H1 (cell line): ENCODE measurements at regions not wholly inside any gene's neighbourhood (a gene's known extent, or its start where the extent isn't known, plus 50 kb on each side); places are given as distances from the start of the nearest gene placed in this dataset.

Experiments
- CTCF ChIA-PET: fragments of 300-600 bp; sonication (Branson Sonifier 250); formaldehyde crosslinking; loops from one replicate; lab custom pipeline; 2021; ENCODE audit not compliant: partially characterized antibody; lab: Charles Lee
- POLR2A ChIA-PET: fragments of 300-600 bp; sonication (Branson Sonifier 250); formaldehyde crosslinking; loops from one replicate; lab custom pipeline; 2021; ENCODE audit warnings: inconsistent platforms; ENCODE audit not compliant: partially characterized antibody; lab: Charles Lee
- DNase-seq, 2 experiments: peaks; one replicate each; pipeline versions ENCODE4 v3.0.0 to v3.0.0-alpha.2; 2010 to 2022; ENCODE audit warnings: low spot score in 2 of 2, low read depth in 1 of 2, mixed read lengths in 1 of 2
- FAIRE-seq: peaks from 2 replicates; lab custom pipeline; 2011; peaks lifted over from hg19 to GRCh38; lab: Jason Lieb, UNC
- H2AFZ ChIP-seq: 2 replicates; pipeline ENCODE4 v1.8.1; 2012; ENCODE audit warnings: low read length, inconsistent platforms
- H2AK5ac ChIP-seq: 2 replicates; pipeline ENCODE4 v1.6.1; 2013; ENCODE audit warnings: low read depth, low read length
- H2BK120ac ChIP-seq: replicated peaks from 2 replicates; pipeline ENCODE3; 2013; ENCODE audit warnings: low read depth, low read length, inconsistent platforms
- H2BK12ac ChIP-seq: 2 replicates; pipeline ENCODE4 v1.6.1; 2013; ENCODE audit warnings: low read depth, low read length
- H2BK15ac ChIP-seq: 2 replicates; pipeline ENCODE4 v1.6.1; 2013; ENCODE audit warnings: low read length
- H2BK20ac ChIP-seq: 2 replicates; pipeline ENCODE4 v1.6.1; 2013; ENCODE audit warnings: low read length
- H2BK5ac ChIP-seq: 2 replicates; pipeline ENCODE4 v1.6.1; 2013; ENCODE audit warnings: low read depth, low read length
- H3K14ac ChIP-seq: 2 replicates; pipeline ENCODE4 v1.6.1; 2013; ENCODE audit warnings: inconsistent platforms; ENCODE audit not compliant: insufficient read length
- H3K18ac ChIP-seq: 2 replicates; pipeline ENCODE4 v1.6.1; 2013; ENCODE audit warnings: low read length; ENCODE audit errors: extremely low read depth
- H3K23ac ChIP-seq: 2 replicates; pipeline ENCODE4 v1.6.1; 2013; ENCODE audit warnings: inconsistent platforms; ENCODE audit not compliant: insufficient read length
- H3K23me2 ChIP-seq: 2 replicates; pipeline ENCODE4 v1.6.1; 2013; ENCODE audit warnings: low read depth, low read length
- H3K27ac ChIP-seq: 2 replicates; pipeline ENCODE4 v1.6.1; 2011; ENCODE audit warnings: low read depth, low read length, inconsistent platforms
- H3K27me3 ChIP-seq, 4 experiments: replicated peaks in 1 of 4; 1 replicate in 1 of 4; 2 replicates in 3 of 4; pipeline versions ENCODE4 v1.6.1 to v1.8.1; 2011 to 2013; ENCODE audit warnings: low read length in 3 of 4, mild to moderate bottlenecking in 3 of 4, inconsistent platforms in 2 of 4, mixed read lengths in 2 of 4, moderate library complexity in 1 of 4; ENCODE audit not compliant: control insufficient read depth in 3 of 4, insufficient read depth in 3 of 4; ENCODE audit errors: extremely low read depth in 1 of 4
- H3K36me3 ChIP-seq, 4 experiments: 2 replicates each; pipeline versions ENCODE4 v1.6.1 to v1.8.1; 2011 to 2013; ENCODE audit warnings: mild to moderate bottlenecking in 4 of 4, low read length in 3 of 4, moderate library complexity in 2 of 4, control low read depth in 1 of 4, inconsistent platforms in 1 of 4; ENCODE audit not compliant: insufficient read depth in 4 of 4, control insufficient read depth in 2 of 4
- H3K4ac ChIP-seq: replicated peaks from 2 replicates; pipeline ENCODE3; 2013; ENCODE audit warnings: low read length, low read depth, mixed read lengths, inconsistent platforms; ENCODE audit not compliant: insufficient read length
- H3K4me1 ChIP-seq, 4 experiments: replicated peaks in 1 of 4; 1 replicate in 1 of 4; 2 replicates in 3 of 4; pipeline versions ENCODE4 v1.6.1 to v1.8.1; 2011 to 2013; ENCODE audit warnings: low read length in 3 of 4, inconsistent platforms in 2 of 4, mixed read lengths in 1 of 4; ENCODE audit not compliant: insufficient read depth in 4 of 4, control insufficient read depth in 3 of 4
- H3K4me2 ChIP-seq, 2 experiments: 2 replicates each; pipeline versions ENCODE4 v1.6.1 to v1.8.1; 2011 to 2013; ENCODE audit warnings: low read depth in 2 of 2, low read length in 2 of 2, control low read depth in 1 of 2, inconsistent platforms in 1 of 2, mild to moderate bottlenecking in 1 of 2; ENCODE audit not compliant: insufficient read depth in 1 of 2
- H3K4me3 ChIP-seq, 4 experiments: fragments of 200-600, 300-600 bp in 1 of 4; sonication (generic), shearing (Covaris generic), sonication (Bioruptor Twin) in 1 of 4; 2 replicates each; pipeline versions ENCODE4 v1.5.1 to v1.8.1; 2011 to 2016; ENCODE audit warnings: low read length in 4 of 4, low read depth in 3 of 4, control low read depth in 2 of 4, inconsistent platforms in 2 of 4, mild to moderate bottlenecking in 2 of 4, mixed read lengths in 1 of 4, moderate library complexity in 1 of 4; ENCODE audit not compliant: insufficient read depth in 2 of 4; ENCODE audit errors: extremely low read depth in 1 of 4
- H3K56ac ChIP-seq: replicated peaks from 2 replicates; pipeline ENCODE3; 2013; ENCODE audit warnings: low read depth, mild to moderate bottlenecking, mixed read lengths, low read length, inconsistent platforms; ENCODE audit not compliant: insufficient read length
- H3K79me1 ChIP-seq: 2 replicates; pipeline ENCODE4 v1.6.1; 2013; ENCODE audit warnings: low read depth, low read length, control low read depth
- H3K79me2 ChIP-seq, 2 experiments: 2 replicates each; pipeline versions ENCODE4 v1.6.1 to v1.8.1; 2012 to 2013; ENCODE audit warnings: low read length in 2 of 2, mild to moderate bottlenecking in 2 of 2, inconsistent platforms in 1 of 2; ENCODE audit not compliant: insufficient read depth in 2 of 2, control insufficient read depth in 1 of 2
- H3K9ac ChIP-seq, 4 experiments: replicated peaks in 1 of 4; 1 replicate in 1 of 4; 2 replicates in 3 of 4; pipeline versions ENCODE4 v1.6.1 to v1.8.1; 2011 to 2013; ENCODE audit warnings: low read depth in 3 of 4, low read length in 3 of 4, control low read depth in 2 of 4, mild to moderate bottlenecking in 2 of 4, moderate library complexity in 2 of 4, inconsistent platforms in 1 of 4; ENCODE audit errors: extremely low read depth in 1 of 4
- H3K9me3 ChIP-seq, 2 experiments: 2 replicates each; pipeline versions ENCODE4 v1.6.1 to v1.8.1; 2012 to 2013; ENCODE audit warnings: mild to moderate bottlenecking in 2 of 2, moderate library complexity in 2 of 2, control low read depth in 1 of 2, inconsistent platforms in 1 of 2, low read depth in 1 of 2, low read length in 1 of 2, mixed read lengths in 1 of 2; ENCODE audit not compliant: insufficient read depth in 2 of 2
- H4K20me1 ChIP-seq, 2 experiments: replicated peaks in 1 of 2; 2 replicates each; pipeline versions ENCODE3 to v1.8.1; 2011 to 2013; ENCODE audit warnings: inconsistent platforms in 2 of 2, low read length in 2 of 2, mild to moderate bottlenecking in 1 of 2; ENCODE audit not compliant: insufficient read depth in 2 of 2, control insufficient read depth in 1 of 2
- H4K5ac ChIP-seq: 2 replicates; pipeline ENCODE4 v1.6.1; 2013; ENCODE audit warnings: low read length, low read depth, mixed read lengths, inconsistent platforms; ENCODE audit not compliant: insufficient read length
- H4K8ac ChIP-seq: 2 replicates; pipeline ENCODE4 v1.8.0; 2013; ENCODE audit warnings: mild to moderate bottlenecking, moderate library complexity, low read length, inconsistent platforms; ENCODE audit not compliant: insufficient read depth; ENCODE audit errors: extremely low read depth
- H4K91ac ChIP-seq: replicated peaks from 2 replicates; pipeline ENCODE3; 2013; ENCODE audit warnings: low read length, mixed read lengths, inconsistent platforms; ENCODE audit not compliant: insufficient read length
- ASH2L ChIP-seq: fragments of 200-600, 300-600 bp; sonication (generic); IDR thresholded peaks from one replicate; pipeline ENCODE4 v1.7.1; 2017; ENCODE audit warnings: low read length
- KDM1A ChIP-seq: fragments of 200-600, 300-600 bp; sonication (generic); IDR thresholded peaks from 2 replicates; pipeline ENCODE4 v1.7.1; 2016; ENCODE audit warnings: mild to moderate bottlenecking, low read length, borderline replicate concordance
- SAP30 ChIP-seq: fragments of 300-600 bp; sonication (generic); IDR thresholded peaks from 2 replicates; pipeline ENCODE4 v1.7.1; 2012; ENCODE audit warnings: low read length, moderate library complexity, mild to moderate bottlenecking, inconsistent platforms; ENCODE audit not compliant: insufficient read depth, insufficient replicate concordance
- SIRT6 ChIP-seq: IDR thresholded peaks from one replicate; pipeline ENCODE4 v1.7.1; 2012; ENCODE audit warnings: low read length, inconsistent platforms
- SIX5 ChIP-seq: IDR thresholded peaks from 2 replicates; pipeline ENCODE4 v1.6.1; 2011; ENCODE audit warnings: mild to moderate bottlenecking, low read depth, low read length
- SP4 ChIP-seq: IDR thresholded peaks from 2 replicates; pipeline ENCODE4 v1.6.1; 2012; ENCODE audit warnings: low read length, inconsistent platforms
- TBP ChIP-seq: IDR thresholded peaks from 2 replicates; pipeline ENCODE4 v1.6.1; 2011; ENCODE audit warnings: low read depth, low read length, improper control_type of control experiment
- WGBS, 2 experiments: shearing (Covaris generic) in 1 of 2; methylation state at CpG; one replicate each; pipeline versions ENCODE4 v1.1.6 to v1.1.7; 2013 to 2015; ENCODE audit warnings: low lambda C conversion rate in 2 of 2, mixed read lengths in 2 of 2, inconsistent platforms in 1 of 2, low coverage in 1 of 2, missing lambda C conversion rate in 1 of 2; ENCODE audit not compliant: insufficient replicate concordance in 2 of 2, insufficient coverage in 1 of 2, insufficient read length in 1 of 2; ENCODE audit errors: extremely low coverage in 1 of 2, missing lambda C conversion rate in 1 of 2; 5-methylcytosine and 5-hydroxymethylcytosine counted together

GRCh38 chr9:38486056-38486615, 61.9 kb upstream of the IGFBPL1 start:
- Histone ChIP-seq H3K56ac (no peak overlapping the region), H2BK5ac (no peak overlapping the region; the same call in 1 of the 2 replicates), H3K4me1 (peaks cover 11 to 24% (median 21%) of the 10 kb centered on the region in 4 experiments), H2AK5ac (no peak overlapping the region), H3K18ac (no peak overlapping the region), H2AFZ (no peak overlapping the region), H3K4ac (no peak overlapping the region), H3K23ac (no peak overlapping the region), H4K5ac (peak overlapping the region; percentile 64), H2BK20ac (peak overlapping the region; percentile 6; the same call in 1 of the 2 replicates), H3K23me2 (no peaks in the 10 kb centered on the region), H2BK12ac (no peak overlapping the region), H3K4me3 (no peak overlapping the region), H3K27me3 (no peaks in the 10 kb centered on the region), H3K4me2 (no peak overlapping the region), H3K79me2 (no peaks in the 10 kb centered on the region), H4K8ac (no peak overlapping the region), H4K20me1 (no peaks in the 10 kb centered on the region), H3K36me3 (no peaks in the 10 kb centered on the region), H3K27ac (no peak overlapping the region), H3K14ac (no peak overlapping the region), H2BK15ac (no peak overlapping the region), H3K9ac (no peak overlapping the region), H4K91ac (no peak overlapping the region), H3K79me1 (no peaks in the 10 kb centered on the region), H2BK120ac (no peak overlapping the region), H3K9me3 (no peaks in the 10 kb centered on the region; a peak in 1 of 4 replicates)
- 45% methylated on average over 6 of the region's 6 CpGs; no CpG with 5 or more reads in 1 of the 2 experiments for WGBS, 2 experiments
- CTCF ChIA-PET, result no interaction called here
- POLR2A ChIA-PET, result no interaction called here
- FAIRE-seq (peak; percentile 97), DNase-seq (no peak)
- TF ChIP-seq SIRT6, result no peak
- no peak for TF ChIP-seq KDM1A
- TF ChIP-seq TBP, result no peak
- no peak for TF ChIP-seq SAP30
- TF ChIP-seq ASH2L, result peak; percentile 7
- TF ChIP-seq SIX5, result no peak
- TF ChIP-seq SP4, result no peak
